ENCODE measurements at regions not wholly inside any gene's neighbourhood (a gene's known extent, or its start where the extent isn't known, plus 50 kb on each side); places are given as distances from the start of the nearest gene placed in this dataset.

- TF ChIP-seq, protein P1, sequence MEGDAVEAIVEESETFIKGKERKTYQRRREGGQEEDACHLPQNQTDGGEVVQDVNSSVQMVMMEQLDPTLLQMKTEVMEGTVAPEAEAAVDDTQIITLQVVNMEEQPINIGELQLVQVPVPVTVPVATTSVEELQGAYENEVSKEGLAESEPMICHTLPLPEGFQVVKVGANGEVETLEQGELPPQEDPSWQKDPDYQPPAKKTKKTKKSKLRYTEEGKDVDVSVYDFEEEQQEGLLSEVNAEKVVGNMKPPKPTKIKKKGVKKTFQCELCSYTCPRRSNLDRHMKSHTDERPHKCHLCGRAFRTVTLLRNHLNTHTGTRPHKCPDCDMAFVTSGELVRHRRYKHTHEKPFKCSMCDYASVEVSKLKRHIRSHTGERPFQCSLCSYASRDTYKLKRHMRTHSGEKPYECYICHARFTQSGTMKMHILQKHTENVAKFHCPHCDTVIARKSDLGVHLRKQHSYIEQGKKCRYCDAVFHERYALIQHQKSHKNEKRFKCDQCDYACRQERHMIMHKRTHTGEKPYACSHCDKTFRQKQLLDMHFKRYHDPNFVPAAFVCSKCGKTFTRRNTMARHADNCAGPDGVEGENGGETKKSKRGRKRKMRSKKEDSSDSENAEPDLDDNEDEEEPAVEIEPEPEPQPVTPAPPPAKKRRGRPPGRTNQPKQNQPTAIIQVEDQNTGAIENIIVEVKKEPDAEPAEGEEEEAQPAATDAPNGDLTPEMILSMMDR (IDR thresholded peaks at IDR 0.05; ENCODE audit: control extremely low read depth in 1 of 3, insufficient read depth in 1 of 3, low read depth in 1 of 3, low read length in 3 of 3): no peak
- TF ChIP-seq CBX5 (IDR thresholded peaks at IDR 0.05; ENCODE audit: low read depth, low read length) (no peak), EZH2 (IDR thresholded peaks at IDR 0.05; ENCODE audit: low read depth, low read length, severe bottlenecking) (no peak), POU5F1 (IDR thresholded peaks at IDR 0.05; ENCODE audit: low read depth, low read length) (no peak), KDM1A (IDR thresholded peaks at IDR 0.05; ENCODE audit: borderline replicate concordance, low read length) (no peak), EP300 (IDR thresholded peaks at IDR 0.05; ENCODE audit: borderline replicate concordance in 1 of 2, low read depth in 2 of 2, low read length in 2 of 2) (no peak), YY1 (IDR thresholded peaks at IDR 0.05; ENCODE audit: low read depth, low read length) (no peak), POLR2A (IDR thresholded peaks at IDR 0.05; ENCODE audit: control extremely low read depth in 1 of 2, low read depth in 2 of 2, low read length in 2 of 2) (no peak), KDM5A (IDR thresholded peaks at IDR 0.05; ENCODE audit: low read length) (no peak), POLR2AphosphoS5 (IDR thresholded peaks at IDR 0.05; ENCODE audit: low read depth, low read length) (no peak), RXRA (IDR thresholded peaks at IDR 0.05; ENCODE audit: insufficient read depth, low read depth, low read length) (no peak), CHD2 (IDR thresholded peaks at IDR 0.05; ENCODE audit: low read length) (no peak)
- TF ChIP-seq, protein P2, sequence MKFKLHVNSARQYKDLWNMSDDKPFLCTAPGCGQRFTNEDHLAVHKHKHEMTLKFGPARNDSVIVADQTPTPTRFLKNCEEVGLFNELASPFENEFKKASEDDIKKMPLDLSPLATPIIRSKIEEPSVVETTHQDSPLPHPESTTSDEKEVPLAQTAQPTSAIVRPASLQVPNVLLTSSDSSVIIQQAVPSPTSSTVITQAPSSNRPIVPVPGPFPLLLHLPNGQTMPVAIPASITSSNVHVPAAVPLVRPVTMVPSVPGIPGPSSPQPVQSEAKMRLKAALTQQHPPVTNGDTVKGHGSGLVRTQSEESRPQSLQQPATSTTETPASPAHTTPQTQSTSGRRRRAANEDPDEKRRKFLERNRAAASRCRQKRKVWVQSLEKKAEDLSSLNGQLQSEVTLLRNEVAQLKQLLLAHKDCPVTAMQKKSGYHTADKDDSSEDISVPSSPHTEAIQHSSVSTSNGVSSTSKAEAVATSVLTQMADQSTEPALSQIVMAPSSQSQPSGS (IDR thresholded peaks at IDR 0.05; ENCODE audit: low read length): no peak
Observed at GRCh38 chr5:82341325-82341724, 63.2 kb upstream of the RPS23 start.

All from H1 (cell line).